Mesothelial cell of epicardium (in vitro differentiated cells): ENCODE measurements at regions not wholly inside any gene's neighbourhood (a gene's known extent, or its start where the extent isn't known, plus 50 kb on each side); places are given as distances from the start of the nearest gene placed in this dataset.

Experiments used
- DNase-seq, 2 experiments: peaks; one replicate each; pipeline ENCODE4 v3.0.0; 2021; ENCODE audit warnings: low spot score in 2 of 2; ENCODE audit not compliant: unreplicated experiment in 2 of 2
- H3K27ac Mint-ChIP-seq: 2 replicates; pipeline ENCODE4 v1.8.0; 2021; ENCODE audit warnings: mixed read lengths
- H3K27me3 Mint-ChIP-seq: 2 replicates; pipeline ENCODE4 v1.8.0; 2021; ENCODE audit warnings: low read depth, mixed read lengths
- H3K36me3 Mint-ChIP-seq: 2 replicates; pipeline ENCODE4 v1.8.0; 2021; ENCODE audit warnings: mixed read lengths
- H3K4me1 Mint-ChIP-seq: 2 replicates; pipeline ENCODE4 v1.8.0; 2021; ENCODE audit warnings: mixed read lengths
- H3K4me3 Mint-ChIP-seq: 2 replicates; pipeline ENCODE4 v1.8.0; 2021; ENCODE audit warnings: mild to moderate bottlenecking, moderate library complexity, mixed read lengths
- H3K9me3 Mint-ChIP-seq: 2 replicates; pipeline ENCODE4 v1.8.0; 2021; ENCODE audit warnings: mixed read lengths
- TF ChIP-seq, protein P1 (sequence below): fragments of 200-600 bp; sonication (generic); IDR thresholded peaks from one replicate; pipeline ENCODE4 v1.5.0; 2021; ENCODE audit warnings: antibody characterized with exemption; ENCODE audit not compliant: unreplicated experiment

GRCh38 chr1:208909011-208909984 lies 665.1 kb upstream of the PLXNA2 start:
- H3K9me3 Mint-ChIP-seq = peaks cover 6% of the 10 kb centered on the region
- DNase-seq = no peak
- peaks cover 17% of the 10 kb centered on the region for H3K27me3 Mint-ChIP-seq
- TF ChIP-seq, protein P1, sequence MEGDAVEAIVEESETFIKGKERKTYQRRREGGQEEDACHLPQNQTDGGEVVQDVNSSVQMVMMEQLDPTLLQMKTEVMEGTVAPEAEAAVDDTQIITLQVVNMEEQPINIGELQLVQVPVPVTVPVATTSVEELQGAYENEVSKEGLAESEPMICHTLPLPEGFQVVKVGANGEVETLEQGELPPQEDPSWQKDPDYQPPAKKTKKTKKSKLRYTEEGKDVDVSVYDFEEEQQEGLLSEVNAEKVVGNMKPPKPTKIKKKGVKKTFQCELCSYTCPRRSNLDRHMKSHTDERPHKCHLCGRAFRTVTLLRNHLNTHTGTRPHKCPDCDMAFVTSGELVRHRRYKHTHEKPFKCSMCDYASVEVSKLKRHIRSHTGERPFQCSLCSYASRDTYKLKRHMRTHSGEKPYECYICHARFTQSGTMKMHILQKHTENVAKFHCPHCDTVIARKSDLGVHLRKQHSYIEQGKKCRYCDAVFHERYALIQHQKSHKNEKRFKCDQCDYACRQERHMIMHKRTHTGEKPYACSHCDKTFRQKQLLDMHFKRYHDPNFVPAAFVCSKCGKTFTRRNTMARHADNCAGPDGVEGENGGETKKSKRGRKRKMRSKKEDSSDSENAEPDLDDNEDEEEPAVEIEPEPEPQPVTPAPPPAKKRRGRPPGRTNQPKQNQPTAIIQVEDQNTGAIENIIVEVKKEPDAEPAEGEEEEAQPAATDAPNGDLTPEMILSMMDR = no peak
- no peaks in the 10 kb centered on the region for H3K36me3 Mint-ChIP-seq
- no peak overlapping the region for H3K4me3 Mint-ChIP-seq
- H3K27ac Mint-ChIP-seq = no peak overlapping the region
- H3K4me1 Mint-ChIP-seq = no peaks in the 10 kb centered on the region

DNA sequence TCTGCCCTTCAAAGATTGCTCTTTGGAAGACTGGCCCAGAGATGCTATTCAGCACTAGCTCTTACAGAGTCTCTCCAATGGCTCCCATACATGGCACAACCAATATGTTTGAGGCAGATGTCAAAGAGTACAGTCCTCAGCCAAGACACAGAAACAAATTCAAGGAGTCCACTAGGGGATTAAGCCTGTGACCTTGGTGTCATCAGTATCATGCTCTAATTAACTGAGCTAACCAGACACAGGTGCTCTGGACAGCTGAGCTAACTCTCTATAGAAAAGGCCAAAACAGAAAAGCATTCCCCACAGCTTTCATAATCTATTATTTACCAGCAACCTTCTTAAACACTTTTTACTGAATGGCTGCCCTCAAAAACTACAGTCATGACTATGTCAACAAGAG lies 666.0 kb upstream of the PLXNA2 start:
- Mint-ChIP-seq H3K36me3 (no peaks in the 10 kb centered on the region), H3K4me1 (no peaks in the 10 kb centered on the region), H3K27ac (no peak overlapping the region), H3K9me3 (peaks cover 6% of the 10 kb centered on the region), H3K27me3 (peaks cover 15% of the 10 kb centered on the region), H3K4me3 (no peak overlapping the region)
- no peak for DNase-seq
- TF ChIP-seq, protein P1 = no peak

DNA sequence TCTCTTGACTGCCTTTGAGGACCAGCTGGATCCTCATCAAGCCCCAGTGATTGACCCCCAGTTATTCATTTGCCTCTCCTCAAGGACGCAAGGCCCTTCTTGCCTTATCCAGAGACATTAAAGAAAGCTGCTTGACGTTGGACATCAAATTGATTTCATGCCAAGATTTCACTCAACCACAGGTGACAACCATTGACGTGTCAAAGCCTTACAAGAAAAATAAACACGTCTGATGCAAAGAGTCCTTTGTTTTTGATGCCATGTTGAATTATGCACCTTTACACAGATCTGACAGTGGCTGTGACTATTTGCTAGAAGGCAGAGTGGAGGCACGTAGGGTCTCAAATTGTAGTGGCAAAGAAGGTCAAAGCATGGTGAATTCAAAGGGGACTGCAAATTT lies 666.2 kb upstream of the CAMK1G start:
- no peak overlapping the region for H3K27ac Mint-ChIP-seq
- H3K36me3 Mint-ChIP-seq = no peaks in the 10 kb centered on the region
- TF ChIP-seq, protein P1 = no peak
- H3K9me3 Mint-ChIP-seq = peaks cover 8% of the 10 kb centered on the region
- no peak overlapping the region for H3K4me3 Mint-ChIP-seq
- no peak for DNase-seq
- no peaks in the 10 kb centered on the region for H3K27me3 Mint-ChIP-seq
- peaks cover 12% of the 10 kb centered on the region for H3K4me1 Mint-ChIP-seq

GRCh38 chr1:208917723-208918122 lies 665.8 kb upstream of the CAMK1G start:
- Mint-ChIP-seq H3K27ac (no peak overlapping the region), H3K4me1 (peaks cover 12% of the 10 kb centered on the region), H3K36me3 (no peaks in the 10 kb centered on the region), H3K9me3 (peaks cover 8% of the 10 kb centered on the region), H3K4me3 (no peak overlapping the region), H3K27me3 (no peaks in the 10 kb centered on the region)
- TF ChIP-seq, protein P1 = no peak
- DNase-seq = no peak

- Mint-ChIP-seq H3K9me3 (peaks cover 4% of the 10 kb centered on the region), H3K36me3 (no peaks in the 10 kb centered on the region), H3K27me3 (no peaks in the 10 kb centered on the region), H3K27ac (no peak overlapping the region), H3K4me1 (peaks cover 12% of the 10 kb centered on the region), H3K4me3 (no peak overlapping the region)
- no peak for DNase-seq
- TF ChIP-seq, protein P1 = no peak
Measured at GRCh38 chr1:208918160-208918559, 665.4 kb upstream of the CAMK1G start.
